NCI-H1694 (cell line): ENCODE measurements at regions not wholly inside any gene's neighbourhood (a gene's known extent, or its start where the extent isn't known, plus 50 kb on each side); places are given as distances from the start of the nearest gene placed in this dataset.
"Not testable (repeated sequence)": the region's sequence is repeated elsewhere in the genome, so short reads cannot be mapped to it uniquely, and the experiment has no call there.

Source experiments
- DNase-seq: peaks from one replicate; lab custom pipeline; 2025; lab: John Stamatoyannopoulos, UW

- DNase-seq: no peak
These were observed 51.2 kb downstream of the OR13H1 start for GRCh38 chrX:131595120-131595519.

GRCh38 chrX:131607792-131608369, 64.0 kb downstream of the OR13H1 start:
- no peak for DNase-seq

GRCh38 chrX:131609480-131609879, 65.6 kb downstream of the OR13H1 start:
- no peak for DNase-seq

- no peak for DNase-seq
These were observed 69.4 kb downstream of the OR13H1 start for GRCh38 chrX:131613260-131613659.

- no peak for DNase-seq
These were observed 70.4 kb downstream of the OR13H1 start for GRCh38 chrX:131614241-131614640.

- no peak for DNase-seq
These were observed 73.3 kb downstream of the OR13H1 start for GRCh38 chrX:131617182-131617581.

- DNase-seq: no peak
These were observed 77.8 kb downstream of the OR13H1 start for GRCh38 chrX:131621650-131622049.

GRCh38 chrX:131626681-131627296, 82.9 kb downstream of the OR13H1 start:
- DNase-seq: no peak

- no peak for DNase-seq
These were observed 86.7 kb downstream of the OR13H1 start for GRCh38 chrX:131630534-131630933.

GRCh38 chrX:131633285-131633917, 89.5 kb downstream of the OR13H1 start:
- DNase-seq: peak; percentile 41

- no peak for DNase-seq
These were observed 91.0 kb downstream of the OR13H1 start for GRCh38 chrX:131634900-131635299.

- no peak for DNase-seq
These were observed 102.2 kb downstream of the OR13H1 start for GRCh38 chrX:131646106-131646505.

- no peak for DNase-seq
These were observed 105.9 kb downstream of the OR13H1 start for GRCh38 chrX:131649741-131650140.

- no peak for DNase-seq
These were observed 107.0 kb downstream of the OR13H1 start for GRCh38 chrX:131650637-131651410.

- DNase-seq: not testable (repeated sequence)
These were observed 119.9 kb downstream of the OR13H1 start for GRCh38 chrX:131663726-131664125.

GRCh38 chrX:131671735-131672134, 127.9 kb downstream of the OR13H1 start:
- DNase-seq: no peak

GRCh38 chrX:131675596-131676194, 131.8 kb downstream of the OR13H1 start:
- peak; percentile 1 for DNase-seq

GRCh38 chrX:131677655-131678628, 134.1 kb downstream of the OR13H1 start:
- DNase-seq: no peak

GRCh38 chrX:131682735-131683134, 138.9 kb downstream of the OR13H1 start:
- DNase-seq: not testable (repeated sequence)

- no peak for DNase-seq
These were observed 149.5 kb downstream of the OR13H1 start for GRCh38 chrX:131693359-131693758.

- DNase-seq: not testable (repeated sequence)
These were observed 153.1 kb downstream of the OR13H1 start for GRCh38 chrX:131696989-131697388.
